Memory B cell (primary cell): ENCODE measurements at regions not wholly inside any gene's neighbourhood (a gene's known extent, or its start where the extent isn't known, plus 50 kb on each side); places are given as distances from the start of the nearest gene placed in this dataset.
"Not testable (repeated sequence)": the region's sequence is repeated elsewhere in the genome, so short reads cannot be mapped to it uniquely, and the experiment has no call there.

ENCODE experiments used
- ATAC-seq: fragments of 150-1000 bp; cut with Tn5 transposase; 2 replicates; pipeline ENCODE4 v1.10.0; 2021; ENCODE audit warnings: low read depth, mild to moderate bottlenecking, moderate library complexity
- DNase-seq, 2 donors: peaks; one replicate each; pipeline ENCODE4 v3.0.0; 2022; ENCODE audit warnings: low spot score in 2 of 2
- H3K27ac Mint-ChIP-seq: one replicate; pipeline ENCODE4 v1.8.0; 2022; ENCODE audit warnings: mild to moderate bottlenecking, moderate library complexity, mixed read lengths
- H3K27me3 Mint-ChIP-seq: one replicate; pipeline ENCODE4 v1.8.0; 2022; ENCODE audit warnings: mixed read lengths
- H3K36me3 Mint-ChIP-seq: one replicate; pipeline ENCODE4 v1.8.0; 2022; ENCODE audit warnings: mild to moderate bottlenecking, mixed read lengths
- H3K4me1 Mint-ChIP-seq: one replicate; pipeline ENCODE4 v1.8.0; 2022; ENCODE audit warnings: mixed read lengths
- H3K4me3 Mint-ChIP-seq: one replicate; pipeline ENCODE4 v1.8.0; 2022; ENCODE audit warnings: mild to moderate bottlenecking, moderate library complexity, mixed read lengths
- H3K9me3 Mint-ChIP-seq: one replicate; pipeline ENCODE4 v1.8.0; 2022; ENCODE audit warnings: mixed read lengths

- Mint-ChIP-seq H3K36me3 (no peaks in the 10 kb centered on the region), H3K9me3 (peaks cover 6% of the 10 kb centered on the region)
- no peak for DNase-seq
These were observed 443.4 kb downstream of the ZNF516 start for GRCh38 chr18:76051396-76052226.

GRCh38 chr18:76046221-76046620, 448.8 kb downstream of the ZNF516 start:
- Mint-ChIP-seq H3K9me3 (peaks cover 9% of the 10 kb centered on the region), H3K4me3 (no peak overlapping the region), H3K36me3 (no peaks in the 10 kb centered on the region), H3K27me3 (no peaks in the 10 kb centered on the region), H3K4me1 (no peaks in the 10 kb centered on the region), H3K27ac (no peak overlapping the region)
- ATAC-seq: no peak
- no peak for DNase-seq

More at GRCh38 chr18:76051396-76052226, 443.4 kb downstream of the ZNF516 start:
- no peaks in the 10 kb centered on the region for H3K27me3 Mint-ChIP-seq
- H3K4me1 Mint-ChIP-seq: no peaks in the 10 kb centered on the region
- ATAC-seq: no peak
- no peak overlapping the region for H3K4me3 Mint-ChIP-seq
- H3K27ac Mint-ChIP-seq: no peak overlapping the region

DNA sequence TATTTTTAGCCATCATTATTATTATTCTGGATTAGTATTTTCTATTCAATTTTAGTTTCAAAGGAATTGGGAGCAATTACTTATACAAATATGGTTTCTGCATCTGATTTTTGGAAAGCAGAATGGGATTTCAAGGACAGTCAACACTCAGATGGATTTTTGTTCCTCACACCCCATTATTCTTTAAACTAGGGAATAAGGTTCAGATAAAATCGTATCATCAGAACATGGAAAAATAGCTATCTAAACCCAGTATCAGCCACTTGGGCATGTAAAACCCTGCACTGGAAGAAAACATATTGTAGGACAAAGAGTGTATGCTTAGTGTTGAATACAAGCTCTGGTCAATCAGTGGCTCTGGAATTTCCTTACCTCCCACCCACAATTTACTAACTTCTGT, 452.5 kb downstream of the ZNF516 start:
- Mint-ChIP-seq H3K36me3 (no peaks in the 10 kb centered on the region), H3K27ac (no peak overlapping the region), H3K27me3 (no peaks in the 10 kb centered on the region), H3K9me3 (peaks cover 7% of the 10 kb centered on the region), H3K4me3 (no peak overlapping the region), H3K4me1 (no peaks in the 10 kb centered on the region)
- DNase-seq (no peak), ATAC-seq (no peak)

DNA sequence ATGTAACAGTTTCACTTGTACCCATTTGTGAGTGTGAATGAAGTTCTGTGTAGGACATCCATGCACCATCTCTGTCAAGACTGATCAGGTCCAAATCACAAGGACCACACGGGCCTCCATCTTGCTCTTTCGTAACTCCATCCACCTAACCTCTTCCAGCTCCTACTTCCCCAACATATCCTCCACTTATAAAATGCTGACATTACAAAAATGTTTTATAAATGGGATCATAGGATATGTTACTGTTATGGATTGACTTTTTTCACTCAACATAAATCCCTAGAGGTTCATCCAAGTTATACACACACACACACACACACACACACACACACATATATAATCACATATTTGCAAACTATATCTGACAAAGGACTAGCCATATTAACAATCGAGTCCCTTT, 476.8 kb downstream of the ZNF516 start:
- H3K4me3 Mint-ChIP-seq: no peak overlapping the region
- no peaks in the 10 kb centered on the region for H3K36me3 Mint-ChIP-seq
- H3K27me3 Mint-ChIP-seq: no peaks in the 10 kb centered on the region
- ATAC-seq: no peak
- DNase-seq: no peak
- H3K9me3 Mint-ChIP-seq: peaks cover 7% of the 10 kb centered on the region
- no peaks in the 10 kb centered on the region for H3K4me1 Mint-ChIP-seq
- H3K27ac Mint-ChIP-seq: no peak overlapping the region

GRCh38 chr18:76013057-76013456, 482.0 kb downstream of the ZNF516 start:
- Mint-ChIP-seq H3K27me3 (no peaks in the 10 kb centered on the region), H3K36me3 (no peaks in the 10 kb centered on the region), H3K4me3 (no peak overlapping the region), H3K9me3 (peaks cover 6% of the 10 kb centered on the region), H3K27ac (no peak overlapping the region), H3K4me1 (no peaks in the 10 kb centered on the region)
- DNase-seq (no peak), ATAC-seq (no peak)

GRCh38 chr18:76005632-76006208, 489.3 kb downstream of the ZNF516 start:
- H3K4me3 Mint-ChIP-seq: no peak overlapping the region
- H3K4me1 Mint-ChIP-seq: no peaks in the 10 kb centered on the region
- ATAC-seq (no peak), DNase-seq (no peak)
- no peaks in the 10 kb centered on the region for H3K27me3 Mint-ChIP-seq
- H3K36me3 Mint-ChIP-seq: no peaks in the 10 kb centered on the region
- H3K27ac Mint-ChIP-seq: no peak overlapping the region
- peaks cover 2% of the 10 kb centered on the region for H3K9me3 Mint-ChIP-seq

DNA sequence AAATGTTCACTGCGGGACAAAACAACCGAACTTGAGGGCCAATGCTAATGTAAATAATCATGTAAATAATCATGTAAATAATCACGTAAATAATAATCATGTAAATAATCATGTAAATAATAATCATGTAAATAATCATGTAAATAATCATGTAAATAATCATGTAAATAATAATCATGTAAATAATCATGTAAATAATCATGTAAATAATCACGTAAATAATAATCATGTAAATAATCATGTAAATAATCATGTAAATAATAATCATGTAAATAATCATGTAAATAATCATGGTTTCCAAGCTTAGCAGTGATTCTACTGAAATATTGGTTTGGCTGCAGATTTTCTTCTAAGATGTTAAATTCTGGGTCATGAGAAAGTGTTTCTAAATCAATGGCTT, 507.1 kb downstream of the ZNF516 start:
- not testable (repeated sequence) for H3K27me3 Mint-ChIP-seq, H3K4me1 Mint-ChIP-seq, H3K27ac Mint-ChIP-seq, DNase-seq, ATAC-seq, H3K9me3 Mint-ChIP-seq, H3K4me3 Mint-ChIP-seq, H3K36me3 Mint-ChIP-seq

- no peak for ATAC-seq
- H3K9me3 Mint-ChIP-seq: peaks cover 4% of the 10 kb centered on the region
- H3K27ac Mint-ChIP-seq: no peak overlapping the region
- no peaks in the 10 kb centered on the region for H3K36me3 Mint-ChIP-seq
- H3K4me3 Mint-ChIP-seq: no peak overlapping the region
- H3K27me3 Mint-ChIP-seq: no peaks in the 10 kb centered on the region
- no peaks in the 10 kb centered on the region for H3K4me1 Mint-ChIP-seq
- DNase-seq: no peak
These were observed 510.2 kb downstream of the ZNF516 start for GRCh38 chr18:75984853-75985252.

GRCh38 chr18:75981102-75981501, 513.9 kb downstream of the ZNF516 start:
- Mint-ChIP-seq H3K4me3 (no peak overlapping the region), H3K27me3 (no peaks in the 10 kb centered on the region), H3K36me3 (no peaks in the 10 kb centered on the region), H3K27ac (no peak overlapping the region), H3K9me3 (peaks cover 4% of the 10 kb centered on the region), H3K4me1 (no peaks in the 10 kb centered on the region)
- no peak for DNase-seq
- no peak for ATAC-seq

DNA sequence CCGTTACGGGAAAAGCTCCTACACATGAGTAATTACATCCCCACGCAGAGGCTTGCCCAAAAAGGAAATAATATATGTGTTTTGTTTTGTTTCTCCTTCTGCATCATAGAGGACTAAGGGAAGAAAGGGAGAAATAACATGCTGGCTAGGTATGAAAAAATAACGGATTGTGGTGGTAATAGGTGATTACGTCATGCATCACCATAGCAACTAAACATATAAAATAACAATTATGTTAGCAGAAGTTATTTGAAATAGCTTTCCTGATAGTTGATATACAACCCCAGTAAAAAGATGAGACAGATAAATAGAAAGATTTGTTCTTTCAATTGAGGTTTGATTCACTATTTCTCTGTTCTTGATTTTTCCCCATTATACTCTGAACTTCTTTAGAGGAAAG, 518.0 kb downstream of the ZNF516 start:
- Mint-ChIP-seq H3K36me3 (no peaks in the 10 kb centered on the region), H3K27ac (no peak overlapping the region), H3K4me1 (no peaks in the 10 kb centered on the region), H3K4me3 (no peak overlapping the region), H3K27me3 (no peaks in the 10 kb centered on the region), H3K9me3 (peaks cover 4% of the 10 kb centered on the region)
- no peak for ATAC-seq
- no peak for DNase-seq

DNA sequence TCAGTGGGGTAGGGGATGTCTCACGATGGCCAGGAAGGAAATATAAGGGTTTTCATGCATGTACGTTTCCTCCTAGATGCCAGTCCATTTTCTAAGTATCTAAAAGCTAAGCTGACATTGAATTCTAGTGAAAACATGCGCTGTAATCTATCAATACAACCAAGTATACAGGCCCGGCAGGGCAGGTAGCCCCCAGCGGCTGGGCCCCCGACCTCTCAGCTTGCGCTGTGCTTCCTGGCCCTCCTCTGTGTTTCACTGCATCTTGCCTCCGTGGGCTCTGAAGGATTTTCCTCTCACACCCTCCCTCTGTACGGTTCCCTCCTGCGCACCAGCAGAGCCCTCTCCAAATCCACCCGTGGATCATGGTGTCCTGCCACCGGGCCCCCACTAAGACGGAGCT, 524.8 kb downstream of the ZNF516 start:
- DNase-seq (no peak), ATAC-seq (no peak)
- no peak overlapping the region for H3K4me3 Mint-ChIP-seq
- no peaks in the 10 kb centered on the region for H3K36me3 Mint-ChIP-seq
- peaks cover 3% of the 10 kb centered on the region for H3K9me3 Mint-ChIP-seq
- H3K27me3 Mint-ChIP-seq: no peaks in the 10 kb centered on the region
- no peaks in the 10 kb centered on the region for H3K4me1 Mint-ChIP-seq
- no peak overlapping the region for H3K27ac Mint-ChIP-seq

DNA sequence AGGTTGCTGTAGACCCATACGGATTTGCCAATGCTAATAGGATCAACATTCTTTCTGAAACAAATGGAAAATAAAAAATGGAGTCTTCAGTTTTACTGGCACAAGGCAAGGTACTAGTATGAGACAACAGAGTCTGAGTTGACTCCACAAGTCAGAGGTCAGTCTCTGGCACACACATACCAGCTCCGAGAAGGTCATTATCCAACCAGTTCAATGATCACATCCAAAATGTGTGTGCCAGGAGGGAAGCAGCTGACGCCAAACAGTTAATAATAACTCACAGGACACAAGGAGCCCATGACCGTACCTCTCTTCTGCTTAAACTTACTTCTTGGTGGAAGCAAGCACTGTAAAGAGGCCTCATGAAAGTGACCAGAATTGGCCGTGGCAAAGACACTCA, 528.6 kb downstream of the ZNF516 start:
- Mint-ChIP-seq H3K9me3 (peaks cover 1% of the 10 kb centered on the region), H3K4me3 (no peak overlapping the region), H3K27me3 (no peaks in the 10 kb centered on the region), H3K4me1 (no peaks in the 10 kb centered on the region), H3K36me3 (no peaks in the 10 kb centered on the region), H3K27ac (no peak overlapping the region)
- no peak for DNase-seq
- ATAC-seq: no peak

DNA sequence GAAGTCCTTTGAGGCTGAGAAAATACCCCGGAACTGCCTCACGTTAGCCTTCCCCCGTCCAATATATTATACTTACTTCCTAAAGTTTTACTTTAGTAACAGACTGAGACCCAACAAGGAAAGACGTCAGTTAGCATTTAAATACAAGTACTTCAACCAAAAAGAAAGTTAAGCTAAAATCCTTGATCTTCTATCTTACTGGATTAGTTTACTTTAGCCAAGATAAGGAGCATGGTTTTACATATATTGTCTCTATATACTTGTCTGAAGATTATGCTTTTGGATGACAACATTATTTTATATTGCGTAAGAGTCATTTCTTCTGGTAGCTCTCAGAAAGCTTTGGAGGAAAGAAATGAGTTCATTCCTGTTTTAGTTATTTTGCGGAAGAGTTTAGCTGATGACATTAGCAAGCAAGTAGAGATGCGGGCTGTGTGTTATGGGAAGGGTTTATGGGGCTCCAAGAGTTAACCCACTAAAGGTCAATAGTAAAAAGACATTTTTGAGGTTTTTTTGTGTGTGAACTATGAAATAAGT, 532.9 kb downstream of the ZNF516 start:
- no peak overlapping the region for H3K4me3 Mint-ChIP-seq
- no peaks in the 10 kb centered on the region for H3K27me3 Mint-ChIP-seq
- H3K9me3 Mint-ChIP-seq: peaks cover 3% of the 10 kb centered on the region
- no peaks in the 10 kb centered on the region for H3K4me1 Mint-ChIP-seq
- no peaks in the 10 kb centered on the region for H3K36me3 Mint-ChIP-seq
- no peak for ATAC-seq
- H3K27ac Mint-ChIP-seq: no peak overlapping the region
- DNase-seq: no peak

- not testable (repeated sequence) for ATAC-seq, H3K4me1 Mint-ChIP-seq, H3K9me3 Mint-ChIP-seq, DNase-seq, H3K36me3 Mint-ChIP-seq, H3K27me3 Mint-ChIP-seq, H3K27ac Mint-ChIP-seq, H3K4me3 Mint-ChIP-seq
These were observed 532.9 kb upstream of the SMIM21 start for GRCh38 chr18:75960356-75960755.

DNA sequence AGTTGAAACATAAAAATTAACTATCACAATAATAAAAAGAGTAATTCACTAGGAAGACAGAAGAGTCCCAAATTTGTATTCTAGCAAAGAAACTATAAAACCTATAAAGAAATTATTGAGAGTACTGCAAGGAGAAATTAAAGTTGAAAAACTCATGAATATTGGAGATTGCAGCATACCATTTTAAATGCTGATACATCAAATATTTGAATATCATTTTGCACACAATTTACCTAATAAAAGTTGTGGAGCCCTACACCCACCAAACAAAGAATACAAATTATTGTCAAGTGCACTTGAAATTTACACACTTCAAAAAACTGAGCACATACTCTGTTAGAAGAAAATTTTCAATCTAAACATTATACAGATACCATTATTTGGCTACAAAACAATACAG, 531.6 kb upstream of the SMIM21 start:
- H3K27ac Mint-ChIP-seq: no peak overlapping the region
- no peaks in the 10 kb centered on the region for H3K4me1 Mint-ChIP-seq
- no peaks in the 10 kb centered on the region for H3K27me3 Mint-ChIP-seq
- peaks cover 3% of the 10 kb centered on the region for H3K9me3 Mint-ChIP-seq
- no peak overlapping the region for H3K4me3 Mint-ChIP-seq
- DNase-seq: no peak
- no peaks in the 10 kb centered on the region for H3K36me3 Mint-ChIP-seq
- no peak for ATAC-seq
